IMR-90 (cell line): ENCODE measurements at regions not wholly inside any gene's neighbourhood (a gene's known extent, or its start where the extent isn't known, plus 50 kb on each side); places are given as distances from the start of the nearest gene placed in this dataset.

ENCODE experiments used
- ATAC-seq: fragments of 200-7000 bp; cut with Tn5 transposase; 2 replicates; pipeline ENCODE4 v1.9.1; 2020; ENCODE audit warnings: low read depth, mild to moderate bottlenecking, moderate library complexity
- BruUV-seq: library from RNA; stranded (reverse); fragments of 400-500 nt; replicated peaks from 2 replicates; lab custom pipeline; 2021; lab: Mats Ljungman, UMichigan
- CTCF ChIA-PET: fragments of 300-600 bp; formaldehyde crosslinking; extraction: SDS; loops from one replicate; lab custom pipeline; 2021; ENCODE audit warnings: antibody characterized with exemption; lab: Yijun Ruan, JAX
- POLR2A ChIA-PET: fragments of 300-600 bp; sonication (Branson Sonifier 250); formaldehyde crosslinking; loops from one replicate; lab custom pipeline; 2022; ENCODE audit warnings: antibody characterized with exemption; ENCODE audit not compliant: unreplicated experiment; lab: Charles Lee
- DNase-seq: peaks from one replicate; pipeline ENCODE4 v3.0.0; 2013
- H2AFZ ChIP-seq: replicated peaks from 2 replicates; pipeline ENCODE3; 2013; ENCODE audit warnings: low read length, mild to moderate bottlenecking; ENCODE audit not compliant: poor library complexity
- H2AK5ac ChIP-seq: 2 replicates; pipeline ENCODE4 v1.6.1; 2013; ENCODE audit warnings: low read depth, low read length, inconsistent platforms
- H2AK9ac ChIP-seq: replicated peaks from 2 replicates; pipeline ENCODE3; 2013; ENCODE audit warnings: mild to moderate bottlenecking, low read depth, low read length, moderate library complexity; ENCODE audit not compliant: poor library complexity
- H2BK120ac ChIP-seq: 2 replicates; pipeline ENCODE4 v1.6.1; 2013; ENCODE audit warnings: low read depth, low read length, inconsistent platforms
- H2BK15ac ChIP-seq: 3 replicates; pipeline ENCODE4 v1.6.1; 2013; ENCODE audit warnings: low read depth, low read length, inconsistent platforms
- H2BK20ac ChIP-seq: 2 replicates; pipeline ENCODE4 v1.6.1; 2013; ENCODE audit warnings: low read depth, mild to moderate bottlenecking, inconsistent platforms, low read length, moderate library complexity
- H2BK5ac ChIP-seq: 2 replicates; pipeline ENCODE4 v1.6.1; 2013; ENCODE audit warnings: mild to moderate bottlenecking, low read depth, low read length, inconsistent platforms; ENCODE audit not compliant: poor library complexity, severe bottlenecking
- H3K14ac ChIP-seq: replicated peaks from 2 replicates; pipeline ENCODE4 v1.6.1; 2013; ENCODE audit warnings: low read depth, low read length, inconsistent platforms
- H3K18ac ChIP-seq: 2 replicates; pipeline ENCODE4 v1.6.1; 2013; ENCODE audit warnings: low read depth, low read length, control low read depth
- H3K23ac ChIP-seq: 2 replicates; pipeline ENCODE4 v1.6.1; 2013; ENCODE audit warnings: low read depth, low read length, inconsistent platforms
- H3K27ac ChIP-seq: 2 replicates; pipeline ENCODE4 v1.5.1; 2013; ENCODE audit warnings: mild to moderate bottlenecking, control low read depth, low read length; ENCODE audit not compliant: insufficient read depth
- H3K27me3 ChIP-seq: 2 replicates; pipeline ENCODE4 v1.6.1; 2013; ENCODE audit warnings: low read length; ENCODE audit not compliant: control insufficient read depth, insufficient read depth
- H3K36me3 ChIP-seq: 2 replicates; pipeline ENCODE4 v1.6.1; 2013; ENCODE audit warnings: low read length, mixed read lengths; ENCODE audit not compliant: control insufficient read depth, insufficient read depth
- H3K4ac ChIP-seq: 2 replicates; pipeline ENCODE4 v1.6.1; 2013; ENCODE audit warnings: low read depth, low read length, inconsistent platforms
- H3K4me1 ChIP-seq: 2 replicates; pipeline ENCODE4 v1.6.1; 2013; ENCODE audit warnings: low read length, mixed read lengths; ENCODE audit not compliant: control insufficient read depth, insufficient read depth
- H3K4me2 ChIP-seq: 2 replicates; pipeline ENCODE4 v1.6.1; 2013; ENCODE audit warnings: low read depth, mild to moderate bottlenecking, control low read depth, low read length, moderate library complexity
- H3K4me3 ChIP-seq: 2 replicates; pipeline ENCODE4 v1.5.1; 2013; ENCODE audit warnings: low read depth, mild to moderate bottlenecking, control low read depth, low read length, moderate library complexity; ENCODE audit not compliant: insufficient read depth
- H3K56ac ChIP-seq: 2 replicates; pipeline ENCODE4 v1.6.1; 2013; ENCODE audit warnings: low read length, inconsistent platforms; ENCODE audit not compliant: insufficient read depth; ENCODE audit errors: extremely low read depth
- H3K79me1 ChIP-seq, 2 experiments: 2 replicates each; pipeline ENCODE4 v1.6.1; 2013; ENCODE audit warnings: low read length in 2 of 2, inconsistent platforms in 1 of 2, low read depth in 1 of 2
- H3K9ac ChIP-seq: 2 replicates; pipeline ENCODE4 v1.6.1; 2013; ENCODE audit warnings: low read depth, low read length, control low read depth
- H3K9me1 ChIP-seq: 2 replicates; pipeline ENCODE4 v1.6.1; 2013; ENCODE audit warnings: low read length, inconsistent platforms; ENCODE audit not compliant: insufficient read depth
- H3K9me3 ChIP-seq: 2 replicates; pipeline ENCODE4 v1.6.1; 2013; ENCODE audit warnings: low read length; ENCODE audit not compliant: control insufficient read depth, insufficient read depth
- H4K20me1 ChIP-seq: 2 replicates; pipeline ENCODE4 v1.6.1; 2013; ENCODE audit warnings: low read length, inconsistent platforms; ENCODE audit not compliant: insufficient read depth
- H4K5ac ChIP-seq: 2 replicates; pipeline ENCODE4 v1.6.1; 2013; ENCODE audit warnings: mild to moderate bottlenecking, low read depth, low read length, control low read depth
- H4K8ac ChIP-seq, 2 experiments: 2 replicates each; pipeline ENCODE4 v1.6.1; 2013; ENCODE audit warnings: low read depth in 2 of 2, low read length in 2 of 2, control low read depth in 1 of 2, inconsistent platforms in 1 of 2
- H4K91ac ChIP-seq: 2 replicates; pipeline ENCODE4 v1.6.1; 2013; ENCODE audit warnings: low read depth, low read length, inconsistent platforms; ENCODE audit not compliant: insufficient read depth
- BHLHE40 ChIP-seq: fragments of 150-350 bp; IDR thresholded peaks from 2 replicates; pipeline ENCODE4 v1.6.1; 2016; ENCODE audit warnings: mild to moderate bottlenecking, low read depth, low read length
- CEBPB ChIP-seq: IDR thresholded peaks from 2 replicates; pipeline ENCODE4 v1.6.1; 2012; ENCODE audit warnings: low read depth, low read length, improper control_type of control experiment
- WGBS, 2 experiments: methylation state at CpG; one replicate each; pipeline versions ENCODE4 v1.1.5 to v1.1.7; 2013; ENCODE audit warnings: missing lambda C conversion rate in 2 of 2; ENCODE audit not compliant: insufficient read length in 1 of 2; ENCODE audit errors: extremely low coverage in 2 of 2; 5-methylcytosine and 5-hydroxymethylcytosine counted together
- dilution Hi-C: fragments of 300-500 bp; cut with HindIII; formaldehyde crosslinking; loops from one replicate; pipeline ENCODE4 v1.14.3; 2018; ENCODE audit warnings: low sequenced_read_pairs; ENCODE audit not compliant: unreplicated experiment
- in situ Hi-C: fragments of 300-500 bp; cut with MboI; formaldehyde crosslinking; loops from 3 replicates; pipeline ENCODE4 v1.14.3; 2019; ENCODE audit warnings: low sequenced_read_pairs, inconsistent platforms, mixed read lengths
- intact Hi-C: fragments of 100-400 bp; cut with micrococcal nuclease; formaldehyde crosslinking; loops from 2 replicates; pipeline ENCODE4 v1.10.0; 2022

GRCh38 chr13:37453246-37453645 is 145.3 kb downstream of the POSTN start:
- no TSS peak for BruUV-seq
- DNase-seq, result no peak
- no peak overlapping the region for H3K23ac ChIP-seq
- H3K14ac ChIP-seq, result no peak overlapping the region
- dilution Hi-C loops (no loop called here), intact Hi-C loops (no loop called here), in situ Hi-C loops (no loop called here)
- H2BK15ac ChIP-seq, result no peak overlapping the region
- H3K4me2 ChIP-seq, result no peak overlapping the region
- no peak overlapping the region for H2BK120ac ChIP-seq
- peaks cover 1% of the 10 kb centered on the region; the same call in 1 of the 2 replicates for H3K4me1 ChIP-seq
- no peaks in the 10 kb centered on the region for H3K27me3 ChIP-seq
- no peak overlapping the region for H3K27ac ChIP-seq
- H3K9ac ChIP-seq, result no peak overlapping the region
- no peak overlapping the region for H2BK20ac ChIP-seq
- CTCF ChIA-PET, result no interaction called here
- no peak overlapping the region for H4K8ac ChIP-seq
- TF ChIP-seq CEBPB (no peak), BHLHE40 (no peak)
- H3K36me3 ChIP-seq, result no peaks in the 10 kb centered on the region
- H4K5ac ChIP-seq, result no peak overlapping the region
- H3K79me1 ChIP-seq, result no peaks in the 10 kb centered on the region
- no peak overlapping the region for H3K4ac ChIP-seq
- POLR2A ChIA-PET, result no interaction called here
- H2BK5ac ChIP-seq, result no peak overlapping the region
- H4K20me1 ChIP-seq, result no peaks in the 10 kb centered on the region
- H3K4me3 ChIP-seq, result no peak overlapping the region
- H3K9me3 ChIP-seq, result no peaks in the 10 kb centered on the region
- H2AK9ac ChIP-seq, result no peak overlapping the region
- ATAC-seq, result no peak
- H2AK5ac ChIP-seq, result no peak overlapping the region
- WGBS, 2 experiments, result no CpG with 5 or more reads among the region's 2 CpGs
- H3K18ac ChIP-seq, result no peak overlapping the region
- no peak overlapping the region for H2AFZ ChIP-seq
- H4K91ac ChIP-seq, result no peak overlapping the region
- no peak overlapping the region for H3K56ac ChIP-seq
- H3K9me1 ChIP-seq, result no peaks in the 10 kb centered on the region
